OCI-LY3 (cell line): ENCODE measurements at regions not wholly inside any gene's neighbourhood (a gene's known extent, or its start where the extent isn't known, plus 50 kb on each side); places are given as distances from the start of the nearest gene placed in this dataset.

Experiments used
- H2AFZ ChIP-seq: fragments of 200-600, 300-600 bp; shearing (Covaris generic); 2 replicates; pipeline ENCODE4 v1.6.0; 2014; ENCODE audit warnings: antibody characterized with exemption, low read depth, low read length
- H3K27ac ChIP-seq: fragments of 200-600, 300-600 bp; sonication (generic); 2 replicates; pipeline ENCODE4 v1.5.1; 2014; ENCODE audit warnings: mild to moderate bottlenecking, low read length, moderate library complexity, mixed read lengths
- H3K27me3 ChIP-seq: fragments of 200-600, 300-600 bp; sonication (generic); 2 replicates; pipeline ENCODE4 v1.6.1; 2014; ENCODE audit warnings: low read depth, low read length, mixed read lengths
- H3K36me3 ChIP-seq: fragments of 200-600, 300-600 bp; sonication (generic); replicated peaks from 2 replicates; pipeline ENCODE3; 2014; ENCODE audit warnings: low read depth, low read length, mixed read lengths
- H3K4me1 ChIP-seq: fragments of 300-600, 200-600 bp; sonication (generic); 2 replicates; pipeline ENCODE4 v1.6.1; 2014; ENCODE audit warnings: low read length, mixed read lengths
- H3K4me2 ChIP-seq: fragments of 200-600, 300-600 bp; sonication (generic); 2 replicates; pipeline ENCODE4 v1.6.1; 2014; ENCODE audit warnings: low read length, mixed read lengths
- H3K4me3 ChIP-seq: fragments of 300-600, 200-600 bp; sonication (generic); 2 replicates; pipeline ENCODE4 v1.5.1; 2014; ENCODE audit warnings: antibody characterized with exemption, mild to moderate bottlenecking, low read length, moderate library complexity
- H3K79me2 ChIP-seq: fragments of 300-600, 200-600 bp; shearing (Covaris generic); 2 replicates; pipeline ENCODE4 v1.6.1; 2014; ENCODE audit warnings: mild to moderate bottlenecking, low read length, mixed read lengths
- H3K9ac ChIP-seq: fragments of 300-600, 200-600 bp; shearing (Covaris generic); 2 replicates; pipeline ENCODE4 v1.6.0; 2014; ENCODE audit warnings: mild to moderate bottlenecking, low read length, moderate library complexity
- H3K9me3 ChIP-seq: fragments of 200-600, 300-600 bp; shearing (Covaris generic); 2 replicates; pipeline ENCODE4 v1.6.1; 2014; ENCODE audit warnings: low read length, mixed read lengths; ENCODE audit not compliant: insufficient read depth
- H4K20me1 ChIP-seq: fragments of 200-600, 300-600 bp; sonication (generic); 2 replicates; pipeline ENCODE4 v1.6.1; 2016; ENCODE audit warnings: low read length, mixed read lengths; ENCODE audit not compliant: insufficient read depth
- CTCF ChIP-seq: fragments of 200-600, 300-600 bp; sonication (generic); IDR thresholded peaks from 2 replicates; pipeline ENCODE4 v1.5.1; 2014; ENCODE audit warnings: antibody characterized with exemption, low read length, low read depth
- EZH2phosphoT487 ChIP-seq: fragments of 200-600 bp; shearing (Covaris generic); IDR thresholded peaks from 2 replicates; pipeline ENCODE4 v1.6.1; 2018; ENCODE audit warnings: antibody characterized with exemption, mixed run types, low read depth

- Histone ChIP-seq H3K4me3 (peak overlapping the region; percentile 71), H3K9me3 (no peaks in the 10 kb centered on the region), H3K36me3 (no peaks in the 10 kb centered on the region), H3K27me3 (no peaks in the 10 kb centered on the region), H3K4me1 (peaks cover 4% of the 10 kb centered on the region; the same call in 1 of the 2 replicates), H3K4me2 (peak overlapping the region; percentile 83), H3K79me2 (no peaks in the 10 kb centered on the region), H4K20me1 (no peaks in the 10 kb centered on the region), H3K27ac (no peak overlapping the region), H3K9ac (peak overlapping the region; percentile 44; the same call in 1 of the 2 replicates), H2AFZ (peak overlapping the region; percentile 94)
- TF ChIP-seq EZH2phosphoT487 (no peak), CTCF (peak; percentile 94)
Observed at GRCh38 chr13:53782488-53782961, 753.9 kb downstream of the OLFM4 start.

DNA sequence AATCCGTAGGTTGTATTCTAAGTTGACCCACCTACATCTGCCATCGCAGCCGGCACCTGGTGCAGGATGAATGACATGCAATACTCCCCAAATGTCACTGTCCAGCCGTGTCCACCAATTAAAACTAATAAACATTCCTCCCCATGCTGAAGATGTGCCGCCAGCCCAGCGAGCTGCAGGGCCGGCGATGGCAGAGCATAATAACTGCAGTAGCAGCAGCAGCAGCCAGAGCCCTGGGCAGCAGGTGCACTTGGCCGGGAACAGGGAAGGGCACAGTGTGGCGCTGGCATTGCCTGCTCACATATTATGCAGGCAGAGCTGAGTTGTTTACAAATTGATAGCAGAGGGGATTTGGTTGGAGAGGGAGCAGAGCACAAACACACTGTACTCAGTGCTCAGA lies 754.9 kb downstream of the OLFM4 start:
- H3K9ac ChIP-seq, result no peak overlapping the region
- H4K20me1 ChIP-seq, result no peaks in the 10 kb centered on the region
- H3K27ac ChIP-seq, result no peak overlapping the region
- no peak for TF ChIP-seq EZH2phosphoT487
- no peak for TF ChIP-seq CTCF
- no peak overlapping the region for H3K4me3 ChIP-seq
- H3K4me1 ChIP-seq, result peaks cover 4% of the 10 kb centered on the region; the same call in 1 of the 2 replicates
- H3K79me2 ChIP-seq, result no peaks in the 10 kb centered on the region
- no peaks in the 10 kb centered on the region for H3K9me3 ChIP-seq
- H3K36me3 ChIP-seq, result no peaks in the 10 kb centered on the region
- H3K4me2 ChIP-seq, result no peak overlapping the region
- no peaks in the 10 kb centered on the region for H3K27me3 ChIP-seq
- no peak overlapping the region for H2AFZ ChIP-seq

DNA sequence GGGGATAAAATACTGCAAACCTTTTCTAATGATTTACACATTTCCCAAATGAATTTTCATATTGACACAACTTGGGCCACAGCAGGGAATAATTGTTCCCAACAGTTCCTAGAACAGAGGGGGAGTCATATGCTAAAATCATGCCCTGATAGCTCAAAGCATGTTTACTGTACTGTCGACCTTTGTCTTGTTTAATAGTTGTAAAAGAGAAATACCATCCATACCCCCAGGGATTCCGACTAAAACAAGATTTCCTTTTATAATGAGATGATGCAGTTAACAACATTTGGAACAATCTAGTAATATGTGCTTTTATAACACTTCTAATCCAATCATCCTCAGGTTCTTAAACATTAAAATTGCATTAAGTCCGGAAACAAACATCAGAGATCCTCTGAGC lies 759.7 kb downstream of the OLFM4 start:
- Histone ChIP-seq H4K20me1 (no peaks in the 10 kb centered on the region), H3K27ac (no peak overlapping the region), H3K36me3 (no peaks in the 10 kb centered on the region), H3K27me3 (no peaks in the 10 kb centered on the region), H3K4me3 (no peak overlapping the region), H3K79me2 (no peaks in the 10 kb centered on the region), H2AFZ (no peak overlapping the region), H3K4me2 (no peak overlapping the region), H3K4me1 (no peaks in the 10 kb centered on the region), H3K9ac (no peak overlapping the region), H3K9me3 (no peaks in the 10 kb centered on the region)
- no peak for TF ChIP-seq EZH2phosphoT487
- TF ChIP-seq CTCF, result no peak

DNA sequence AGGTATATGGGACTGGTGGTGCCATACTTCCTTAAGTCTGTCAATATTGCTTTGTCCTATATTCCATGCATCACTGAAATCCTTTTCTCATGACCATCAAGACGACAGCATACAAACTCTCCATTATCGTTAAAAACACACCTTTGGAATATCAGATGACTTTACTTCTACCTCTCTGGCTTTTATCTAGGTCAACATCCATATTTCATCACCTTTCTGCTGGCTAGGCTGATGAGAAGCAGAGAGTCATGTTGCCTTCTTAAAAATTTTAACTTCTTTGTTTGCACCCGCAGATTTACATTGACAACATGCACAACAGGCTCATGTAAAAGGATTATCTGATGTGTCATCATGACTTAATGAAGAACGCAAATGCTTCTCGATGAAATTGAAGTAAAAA lies 771.4 kb downstream of the OLFM4 start:
- Histone ChIP-seq H3K36me3 (no peaks in the 10 kb centered on the region), H4K20me1 (no peaks in the 10 kb centered on the region), H3K4me1 (no peaks in the 10 kb centered on the region), H3K4me3 (no peak overlapping the region), H3K27me3 (no peaks in the 10 kb centered on the region), H2AFZ (no peak overlapping the region), H3K9ac (no peak overlapping the region), H3K79me2 (no peaks in the 10 kb centered on the region), H3K27ac (no peak overlapping the region), H3K9me3 (no peaks in the 10 kb centered on the region), H3K4me2 (no peak overlapping the region)
- no peak for TF ChIP-seq CTCF
- TF ChIP-seq EZH2phosphoT487, result no peak
